ENCODE measurements at regions not wholly inside any gene's neighbourhood (a gene's known extent, or its start where the extent isn't known, plus 50 kb on each side); places are given as distances from the start of the nearest gene placed in this dataset.

GRCh38 chr5:92713335-92713743 is 867.7 kb downstream of the NR2F1-AS1 start:
- dilution Hi-C loops (cut with MboI; ENCODE audit: extremely low pct_ligation_motif_present, low sequenced_read_pairs) (no loop called here), intact Hi-C loops (cut with micrococcal nuclease) (no loop called here)
- no peaks in the 10 kb centered on the region for H4K20me1 ChIP-seq (replicated peaks; ENCODE audit: control insufficient read depth, extremely low read depth, insufficient read depth, low read length)
- no peaks in the 10 kb centered on the region for H3K79me2 ChIP-seq (ENCODE audit: control insufficient read depth, insufficient read depth, low read length)
- no peaks in the 10 kb centered on the region for H3K36me3 ChIP-seq (ENCODE audit: control insufficient read depth in 2 of 2, extremely low read depth in 1 of 2, insufficient read depth in 2 of 2, low read length in 2 of 2)
- no peak overlapping the region for H2AFZ ChIP-seq (ENCODE audit: low read depth, low read length)
- H3K9me1 ChIP-seq (replicated peaks; ENCODE audit: control insufficient read depth, extremely low read depth, insufficient read depth, low read length) = no peaks in the 10 kb centered on the region
- H3K4me1 ChIP-seq (ENCODE audit: control insufficient read depth, extremely low read depth, insufficient read depth, low read length) = no peaks in the 10 kb centered on the region
- TF ChIP-seq POLR2A (IDR thresholded peaks at IDR 0.05; ENCODE audit: low read depth, low read length) (no peak), POLR2AphosphoS5 (IDR thresholded peaks at IDR 0.05; ENCODE audit: insufficient read depth, low read depth, low read length) (no peak), FOS (IDR thresholded peaks at IDR 0.05; ENCODE audit: borderline replicate concordance, insufficient read depth, low read length) (no peak), EZH2 (IDR thresholded peaks at IDR 0.05; ENCODE audit: borderline replicate concordance, low read depth, low read length, severe bottlenecking) (no peak), MYC (IDR thresholded peaks at IDR 0.05; ENCODE audit: low read depth, low read length) (no peak), MAX (IDR thresholded peaks at IDR 0.05; ENCODE audit: insufficient read depth, insufficient read length) (no peak), GATA2 (IDR thresholded peaks at IDR 0.05; ENCODE audit: insufficient read depth, insufficient read length, low read depth, low read length) (no peak)
- ChIA-PET CTCF (interaction anchor here (1.5 kb wide), 1 partner anchor 11 kb away, joined by 3 read pairs; no protein-coding TSS in a partner anchor), POLR2A (no interaction called here)
- no peak overlapping the region for H3K27ac ChIP-seq (ENCODE audit: insufficient read depth, low read depth, low read length)
- H3K9me3 ChIP-seq (replicated peaks; ENCODE audit: control insufficient read depth, insufficient read depth, low read length) = no peaks in the 10 kb centered on the region
- DNase-seq (ENCODE audit: low read depth, low spot score) (no peak), FAIRE-seq (no peak)
- no peak overlapping the region for H3K4me3 ChIP-seq (replicated peaks in 1 of 3; ENCODE audit: insufficient read depth in 1 of 3, low read depth in 1 of 3, low read length in 3 of 3)
- no peak overlapping the region for H3K4me2 ChIP-seq (ENCODE audit: insufficient read depth, low read length)
- H3K27me3 ChIP-seq (ENCODE audit: control insufficient read depth in 2 of 2, insufficient read depth in 2 of 2, low read length in 2 of 2) = no peaks in the 10 kb centered on the region
- no peak overlapping the region for H3K9ac ChIP-seq (replicated peaks; ENCODE audit: extremely low read depth, insufficient read depth, low read length)
- BruUV-seq (replicated peaks) = no TSS peak

GRCh38 chr5:92711956-92712355 is 869.1 kb downstream of the NR2F1-AS1 start:
- intact Hi-C loops (cut with micrococcal nuclease) = no loop called here
- H3K4me3 ChIP-seq (replicated peaks in 1 of 3; ENCODE audit: insufficient read depth in 1 of 3, low read depth in 1 of 3, low read length in 3 of 3) = no peak overlapping the region
- H3K27me3 ChIP-seq (ENCODE audit: control insufficient read depth in 2 of 2, insufficient read depth in 2 of 2, low read length in 2 of 2) = no peaks in the 10 kb centered on the region
- POLR2A ChIA-PET = no interaction called here
- CTCF ChIA-PET = no interaction called here
- DNase-seq (ENCODE audit: low read depth, low spot score) (no peak), FAIRE-seq (no peak)
- H4K20me1 ChIP-seq (replicated peaks; ENCODE audit: control insufficient read depth, extremely low read depth, insufficient read depth, low read length) = no peaks in the 10 kb centered on the region
- no peaks in the 10 kb centered on the region for H3K9me3 ChIP-seq (replicated peaks; ENCODE audit: control insufficient read depth, insufficient read depth, low read length)
- no peaks in the 10 kb centered on the region for H3K79me2 ChIP-seq (ENCODE audit: control insufficient read depth, insufficient read depth, low read length)
- TF ChIP-seq CTCF (IDR thresholded peaks at IDR 0.05; ENCODE audit: extremely low read depth in 1 of 2, insufficient read depth in 1 of 2, low read depth in 1 of 2, low read length in 2 of 2) = no peak
- TF ChIP-seq POLR2A (IDR thresholded peaks at IDR 0.05; ENCODE audit: low read depth, low read length) = no peak
- TF ChIP-seq JUN (IDR thresholded peaks at IDR 0.05; ENCODE audit: borderline replicate concordance, insufficient read depth, insufficient read length, low read depth) = no peak
- no peak for TF ChIP-seq FOS (IDR thresholded peaks at IDR 0.05; ENCODE audit: borderline replicate concordance, insufficient read depth, low read length)
- TF ChIP-seq POLR2AphosphoS5 (IDR thresholded peaks at IDR 0.05; ENCODE audit: insufficient read depth, low read depth, low read length) = no peak
- TF ChIP-seq EZH2 (IDR thresholded peaks at IDR 0.05; ENCODE audit: borderline replicate concordance, low read depth, low read length, severe bottlenecking) = no peak
- TF ChIP-seq MAX (IDR thresholded peaks at IDR 0.05; ENCODE audit: insufficient read depth, insufficient read length) = no peak
- no peak for TF ChIP-seq GATA2 (IDR thresholded peaks at IDR 0.05; ENCODE audit: insufficient read depth, insufficient read length, low read depth, low read length)
- no peak for TF ChIP-seq MYC (IDR thresholded peaks at IDR 0.05; ENCODE audit: low read depth, low read length)
- H3K9me1 ChIP-seq (replicated peaks; ENCODE audit: control insufficient read depth, extremely low read depth, insufficient read depth, low read length) = no peaks in the 10 kb centered on the region
- no peak overlapping the region for H2AFZ ChIP-seq (ENCODE audit: low read depth, low read length)
- H3K4me1 ChIP-seq (ENCODE audit: control insufficient read depth, extremely low read depth, insufficient read depth, low read length) = no peaks in the 10 kb centered on the region
- H3K4me2 ChIP-seq (ENCODE audit: insufficient read depth, low read length) = no peak overlapping the region
- dilution Hi-C loops (cut with MboI; ENCODE audit: extremely low pct_ligation_motif_present, low sequenced_read_pairs) = no loop called here
- H3K27ac ChIP-seq (ENCODE audit: insufficient read depth, low read depth, low read length) = no peak overlapping the region
- no peaks in the 10 kb centered on the region for H3K36me3 ChIP-seq (ENCODE audit: control insufficient read depth in 2 of 2, extremely low read depth in 1 of 2, insufficient read depth in 2 of 2, low read length in 2 of 2)
- BruUV-seq (replicated peaks) = no TSS peak
- H3K9ac ChIP-seq (replicated peaks; ENCODE audit: extremely low read depth, insufficient read depth, low read length) = no peak overlapping the region

Data from endothelial cell of umbilical vein (primary cell).